H1 (cell line): ENCODE measurements at regions not wholly inside any gene's neighbourhood (a gene's known extent, or its start where the extent isn't known, plus 50 kb on each side); places are given as distances from the start of the nearest gene placed in this dataset.

Source experiments
- CTCF ChIA-PET: fragments of 300-600 bp; sonication (Branson Sonifier 250); formaldehyde crosslinking; loops from one replicate; lab custom pipeline; 2021; ENCODE audit not compliant: partially characterized antibody; lab: Charles Lee
- POLR2A ChIA-PET: fragments of 300-600 bp; sonication (Branson Sonifier 250); formaldehyde crosslinking; loops from one replicate; lab custom pipeline; 2021; ENCODE audit warnings: inconsistent platforms; ENCODE audit not compliant: partially characterized antibody; lab: Charles Lee
- DNase-seq, 2 experiments: peaks; one replicate each; pipeline versions ENCODE4 v3.0.0 to v3.0.0-alpha.2; 2010 to 2022; ENCODE audit warnings: low spot score in 2 of 2, low read depth in 1 of 2, mixed read lengths in 1 of 2
- FAIRE-seq: peaks from 2 replicates; lab custom pipeline; 2011; peaks lifted over from hg19 to GRCh38; lab: Jason Lieb, UNC
- H2AFZ ChIP-seq: 2 replicates; pipeline ENCODE4 v1.8.1; 2012; ENCODE audit warnings: low read length, inconsistent platforms
- H2AK5ac ChIP-seq: 2 replicates; pipeline ENCODE4 v1.6.1; 2013; ENCODE audit warnings: low read depth, low read length
- H2BK120ac ChIP-seq: replicated peaks from 2 replicates; pipeline ENCODE3; 2013; ENCODE audit warnings: low read depth, low read length, inconsistent platforms
- H2BK12ac ChIP-seq: 2 replicates; pipeline ENCODE4 v1.6.1; 2013; ENCODE audit warnings: low read depth, low read length
- H2BK15ac ChIP-seq: 2 replicates; pipeline ENCODE4 v1.6.1; 2013; ENCODE audit warnings: low read length
- H2BK20ac ChIP-seq: 2 replicates; pipeline ENCODE4 v1.6.1; 2013; ENCODE audit warnings: low read length
- H2BK5ac ChIP-seq: 2 replicates; pipeline ENCODE4 v1.6.1; 2013; ENCODE audit warnings: low read depth, low read length
- H3K14ac ChIP-seq: 2 replicates; pipeline ENCODE4 v1.6.1; 2013; ENCODE audit warnings: inconsistent platforms; ENCODE audit not compliant: insufficient read length
- H3K18ac ChIP-seq: 2 replicates; pipeline ENCODE4 v1.6.1; 2013; ENCODE audit warnings: low read length; ENCODE audit errors: extremely low read depth
- H3K23ac ChIP-seq: 2 replicates; pipeline ENCODE4 v1.6.1; 2013; ENCODE audit warnings: inconsistent platforms; ENCODE audit not compliant: insufficient read length
- H3K23me2 ChIP-seq: 2 replicates; pipeline ENCODE4 v1.6.1; 2013; ENCODE audit warnings: low read depth, low read length
- H3K27ac ChIP-seq: 2 replicates; pipeline ENCODE4 v1.6.1; 2011; ENCODE audit warnings: low read depth, low read length, inconsistent platforms
- H3K27me3 ChIP-seq, 4 experiments: replicated peaks in 1 of 4; 1 replicate in 1 of 4; 2 replicates in 3 of 4; pipeline versions ENCODE4 v1.6.1 to v1.8.1; 2011 to 2013; ENCODE audit warnings: low read length in 3 of 4, mild to moderate bottlenecking in 3 of 4, inconsistent platforms in 2 of 4, mixed read lengths in 2 of 4, moderate library complexity in 1 of 4; ENCODE audit not compliant: control insufficient read depth in 3 of 4, insufficient read depth in 3 of 4; ENCODE audit errors: extremely low read depth in 1 of 4
- H3K36me3 ChIP-seq, 4 experiments: 2 replicates each; pipeline versions ENCODE4 v1.6.1 to v1.8.1; 2011 to 2013; ENCODE audit warnings: mild to moderate bottlenecking in 4 of 4, low read length in 3 of 4, moderate library complexity in 2 of 4, control low read depth in 1 of 4, inconsistent platforms in 1 of 4; ENCODE audit not compliant: insufficient read depth in 4 of 4, control insufficient read depth in 2 of 4
- H3K4ac ChIP-seq: replicated peaks from 2 replicates; pipeline ENCODE3; 2013; ENCODE audit warnings: low read length, low read depth, mixed read lengths, inconsistent platforms; ENCODE audit not compliant: insufficient read length
- H3K4me1 ChIP-seq, 4 experiments: replicated peaks in 1 of 4; 1 replicate in 1 of 4; 2 replicates in 3 of 4; pipeline versions ENCODE4 v1.6.1 to v1.8.1; 2011 to 2013; ENCODE audit warnings: low read length in 3 of 4, inconsistent platforms in 2 of 4, mixed read lengths in 1 of 4; ENCODE audit not compliant: insufficient read depth in 4 of 4, control insufficient read depth in 3 of 4
- H3K4me2 ChIP-seq, 2 experiments: 2 replicates each; pipeline versions ENCODE4 v1.6.1 to v1.8.1; 2011 to 2013; ENCODE audit warnings: low read depth in 2 of 2, low read length in 2 of 2, control low read depth in 1 of 2, inconsistent platforms in 1 of 2, mild to moderate bottlenecking in 1 of 2; ENCODE audit not compliant: insufficient read depth in 1 of 2
- H3K4me3 ChIP-seq, 4 experiments: fragments of 200-600, 300-600 bp in 1 of 4; sonication (generic), shearing (Covaris generic), sonication (Bioruptor Twin) in 1 of 4; 2 replicates each; pipeline versions ENCODE4 v1.5.1 to v1.8.1; 2011 to 2016; ENCODE audit warnings: low read length in 4 of 4, low read depth in 3 of 4, control low read depth in 2 of 4, inconsistent platforms in 2 of 4, mild to moderate bottlenecking in 2 of 4, mixed read lengths in 1 of 4, moderate library complexity in 1 of 4; ENCODE audit not compliant: insufficient read depth in 2 of 4; ENCODE audit errors: extremely low read depth in 1 of 4
- H3K56ac ChIP-seq: replicated peaks from 2 replicates; pipeline ENCODE3; 2013; ENCODE audit warnings: low read depth, mild to moderate bottlenecking, mixed read lengths, low read length, inconsistent platforms; ENCODE audit not compliant: insufficient read length
- H3K79me1 ChIP-seq: 2 replicates; pipeline ENCODE4 v1.6.1; 2013; ENCODE audit warnings: low read depth, low read length, control low read depth
- H3K79me2 ChIP-seq, 2 experiments: 2 replicates each; pipeline versions ENCODE4 v1.6.1 to v1.8.1; 2012 to 2013; ENCODE audit warnings: low read length in 2 of 2, mild to moderate bottlenecking in 2 of 2, inconsistent platforms in 1 of 2; ENCODE audit not compliant: insufficient read depth in 2 of 2, control insufficient read depth in 1 of 2
- H3K9ac ChIP-seq, 4 experiments: replicated peaks in 1 of 4; 1 replicate in 1 of 4; 2 replicates in 3 of 4; pipeline versions ENCODE4 v1.6.1 to v1.8.1; 2011 to 2013; ENCODE audit warnings: low read depth in 3 of 4, low read length in 3 of 4, control low read depth in 2 of 4, mild to moderate bottlenecking in 2 of 4, moderate library complexity in 2 of 4, inconsistent platforms in 1 of 4; ENCODE audit errors: extremely low read depth in 1 of 4
- H3K9me3 ChIP-seq, 2 experiments: 2 replicates each; pipeline versions ENCODE4 v1.6.1 to v1.8.1; 2012 to 2013; ENCODE audit warnings: mild to moderate bottlenecking in 2 of 2, moderate library complexity in 2 of 2, control low read depth in 1 of 2, inconsistent platforms in 1 of 2, low read depth in 1 of 2, low read length in 1 of 2, mixed read lengths in 1 of 2; ENCODE audit not compliant: insufficient read depth in 2 of 2
- H4K20me1 ChIP-seq, 2 experiments: replicated peaks in 1 of 2; 2 replicates each; pipeline versions ENCODE3 to v1.8.1; 2011 to 2013; ENCODE audit warnings: inconsistent platforms in 2 of 2, low read length in 2 of 2, mild to moderate bottlenecking in 1 of 2; ENCODE audit not compliant: insufficient read depth in 2 of 2, control insufficient read depth in 1 of 2
- H4K5ac ChIP-seq: 2 replicates; pipeline ENCODE4 v1.6.1; 2013; ENCODE audit warnings: low read length, low read depth, mixed read lengths, inconsistent platforms; ENCODE audit not compliant: insufficient read length
- H4K8ac ChIP-seq: 2 replicates; pipeline ENCODE4 v1.8.0; 2013; ENCODE audit warnings: mild to moderate bottlenecking, moderate library complexity, low read length, inconsistent platforms; ENCODE audit not compliant: insufficient read depth; ENCODE audit errors: extremely low read depth
- H4K91ac ChIP-seq: replicated peaks from 2 replicates; pipeline ENCODE3; 2013; ENCODE audit warnings: low read length, mixed read lengths, inconsistent platforms; ENCODE audit not compliant: insufficient read length
- BACH1 ChIP-seq: IDR thresholded peaks from 2 replicates; pipeline ENCODE4 v1.6.1; 2012; ENCODE audit warnings: low read length, improper control_type of control experiment
- JUN ChIP-seq: IDR thresholded peaks from 2 replicates; pipeline ENCODE4 v1.6.1; 2011; ENCODE audit warnings: low read depth, mild to moderate bottlenecking, improper control_type of control experiment, low read length
- JUND ChIP-seq: IDR thresholded peaks from 2 replicates; pipeline ENCODE4 v1.6.1; 2011; ENCODE audit warnings: mild to moderate bottlenecking, improper control_type of control experiment, low read length
- SIN3A ChIP-seq, 2 experiments: IDR thresholded peaks in 1 of 2; conservative IDR thresholded peaks in 1 of 2; 2 replicates each; pipeline ENCODE4 v1.6.1; 2011 to 2012; ENCODE audit warnings: low read length in 2 of 2, improper control_type of control experiment in 1 of 2, low read depth in 1 of 2, mild to moderate bottlenecking in 1 of 2
- SP1 ChIP-seq: IDR thresholded peaks from 2 replicates; pipeline ENCODE4 v1.6.1; 2011; ENCODE audit warnings: low read depth, low read length
- WGBS, 2 experiments: shearing (Covaris generic) in 1 of 2; methylation state at CpG; one replicate each; pipeline versions ENCODE4 v1.1.6 to v1.1.7; 2013 to 2015; ENCODE audit warnings: low lambda C conversion rate in 2 of 2, mixed read lengths in 2 of 2, inconsistent platforms in 1 of 2, low coverage in 1 of 2, missing lambda C conversion rate in 1 of 2; ENCODE audit not compliant: insufficient replicate concordance in 2 of 2, insufficient coverage in 1 of 2, insufficient read length in 1 of 2; ENCODE audit errors: extremely low coverage in 1 of 2, missing lambda C conversion rate in 1 of 2; 5-methylcytosine and 5-hydroxymethylcytosine counted together

DNA sequence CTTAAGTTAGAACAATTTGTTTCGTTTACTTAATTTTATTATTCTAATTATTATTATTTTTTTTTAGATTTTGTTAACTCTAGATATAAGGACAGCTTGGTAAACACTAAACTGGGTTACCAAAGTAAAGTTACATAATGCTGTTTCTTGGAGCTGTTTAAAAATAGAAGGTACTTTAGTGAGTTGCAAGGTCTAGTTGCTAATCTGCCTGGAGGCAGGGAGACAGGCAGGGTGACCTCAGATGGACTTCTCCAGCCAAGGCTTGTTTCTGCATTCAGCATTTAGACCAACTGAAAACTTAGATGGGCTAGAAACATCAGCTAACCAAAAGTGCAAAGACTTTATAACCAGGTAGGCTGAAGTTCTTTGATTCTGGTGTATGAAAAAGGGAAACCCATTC lies 336.4 kb upstream of the GRM7 start:
- Histone ChIP-seq H4K8ac (no peak overlapping the region), H4K5ac (no peak overlapping the region), H3K4me3 (no peak overlapping the region), H3K79me1 (no peaks in the 10 kb centered on the region), H2BK20ac (no peak overlapping the region), H2AFZ (no peak overlapping the region), H3K23ac (no peak overlapping the region), H3K9ac (no peak overlapping the region), H2AK5ac (no peak overlapping the region), H4K20me1 (no peaks in the 10 kb centered on the region), H3K27ac (no peak overlapping the region), H3K79me2 (no peaks in the 10 kb centered on the region), H3K36me3 (no peaks in the 10 kb centered on the region), H3K27me3 (no peaks in the 10 kb centered on the region), H3K9me3 (no peaks in the 10 kb centered on the region), H3K23me2 (no peaks in the 10 kb centered on the region), H4K91ac (no peak overlapping the region), H3K18ac (no peak overlapping the region), H3K4me1 (no peaks in the 10 kb centered on the region), H3K4me2 (no peak overlapping the region), H3K56ac (no peak overlapping the region), H2BK120ac (no peak overlapping the region), H3K4ac (no peak overlapping the region)
- FAIRE-seq (no peak), DNase-seq (no peak)
- CTCF ChIA-PET: no interaction called here
- POLR2A ChIA-PET: no interaction called here
- 100% methylated on average over 1 of the region's 1 CpG; no CpG with 5 or more reads in 1 of the 2 experiments for WGBS, 2 experiments
- TF ChIP-seq JUN (no peak), SIN3A (conservative IDR thresholded peaks at IDR 0.05 in 1 of 2, IDR thresholded peaks at IDR 0.05 in 1 of 2; ENCODE audit: low read depth in 1 of 2, low read length in 2 of 2) (no peak), SP1 (no peak), JUND (no peak), BACH1 (no peak)
- TF ChIP-seq, all 59 proteins: peak for 0
- H2BK5ac ChIP-seq: no peak overlapping the region
- no peak overlapping the region for H3K14ac ChIP-seq
- no peak overlapping the region for H2BK15ac ChIP-seq
- no peak overlapping the region for H2BK12ac ChIP-seq
